Transverse colon (tissue), 4 donors: ENCODE measurements at regions not wholly inside any gene's neighbourhood (a gene's known extent, or its start where the extent isn't known, plus 50 kb on each side); places are given as distances from the start of the nearest gene placed in this dataset.

Experiments
- DNase-seq: peaks from one replicate; pipeline ENCODE4 v3.0.0-alpha.2; 2019
- H3K27ac ChIP-seq, 4 donors: fragments of 200-600 bp; sonication (generic); 2 replicates each; pipeline ENCODE4 v1.5.1; 2016 to 2018; ENCODE audit warnings: inconsistent platforms in 4 of 4
- H3K27me3 ChIP-seq: fragments of 200-600 bp; sonication (generic); 2 replicates; pipeline ENCODE4 v1.5.1; 2017; ENCODE audit warnings: inconsistent platforms
- H3K36me3 ChIP-seq, 4 donors: fragments of 200-600 bp; sonication (generic); 2 replicates each; pipeline ENCODE4 v1.5.1; 2017 to 2019; ENCODE audit warnings: inconsistent platforms in 4 of 4
- H3K4me1 ChIP-seq, 4 donors: fragments of 200-600 bp; sonication (generic); 2 replicates each; pipeline ENCODE4 v1.5.1; 2017 to 2020; ENCODE audit warnings: inconsistent platforms in 4 of 4
- H3K4me3 ChIP-seq, 4 donors: fragments of 200-600 bp; sonication (generic); 1 replicate in 1 of 4; 2 replicates in 3 of 4; pipeline versions ENCODE4 v1.5.1 to v1.6.1; 2017 to 2019; ENCODE audit warnings: inconsistent platforms in 4 of 4
- H3K9me3 ChIP-seq, 2 donors: fragments of 200-600 bp; sonication (generic); 2 replicates each; pipeline ENCODE4 v1.5.1; 2017 to 2019; ENCODE audit warnings: inconsistent platforms in 2 of 2
- EP300 ChIP-seq: sonication (generic); formaldehyde crosslinking; IDR thresholded peaks from one replicate; pipeline ENCODE4 v1.6.1; 2017; ENCODE audit warnings: antibody characterized with exemption, low read depth
- POLR2A ChIP-seq: fragments of 450-650 bp; IDR thresholded peaks from one replicate; pipeline ENCODE4 v1.6.1; 2016; ENCODE audit warnings: antibody characterized with exemption, mild to moderate bottlenecking, moderate library complexity
- POLR2AphosphoS5 ChIP-seq, 3 donors: sonication (generic); formaldehyde crosslinking; IDR thresholded peaks; one replicate each; pipeline ENCODE4 v1.6.1; 2016; ENCODE audit warnings: antibody characterized with exemption in 3 of 3
- WGBS, 2 donors: methylation state at CpG; one replicate each; pipeline ENCODE4 v1.1.5; 2018; ENCODE audit warnings: low coverage in 1 of 2; 5-methylcytosine and 5-hydroxymethylcytosine counted together
- in situ Hi-C, 4 donors: fragments of 200-750 bp; cut with MboI; loops; one replicate each; pipeline versions ENCODE4 v1.15.0 to v1.15.1; 2017; ENCODE audit warnings: low sequenced_read_pairs in 3 of 4, low pct_ligation_motif_present in 1 of 4, low pct_unique_long_range_greater_than_20kb in 1 of 4
- intact Hi-C: fragments of 100-400 bp; cut with DNase I; formaldehyde crosslinking; loops from one replicate; pipeline ENCODE4 v1.15.1; 2023; ENCODE audit warnings: low total_unique reads
- TF ChIP-seq, protein P1 (sequence below), 5 experiments: fragments of 200-600 bp in 3 of 5; fragments of 450-650 bp in 2 of 5; sonication (generic) in 3 of 5; IDR thresholded peaks; 1 replicate in 2 of 5; 2 replicates in 3 of 5; pipeline ENCODE4 v1.5.1; 2016 to 2017; ENCODE audit warnings: antibody characterized with exemption in 5 of 5, inconsistent platforms in 3 of 5, mild to moderate bottlenecking in 2 of 5, moderate library complexity in 1 of 5

DNA sequence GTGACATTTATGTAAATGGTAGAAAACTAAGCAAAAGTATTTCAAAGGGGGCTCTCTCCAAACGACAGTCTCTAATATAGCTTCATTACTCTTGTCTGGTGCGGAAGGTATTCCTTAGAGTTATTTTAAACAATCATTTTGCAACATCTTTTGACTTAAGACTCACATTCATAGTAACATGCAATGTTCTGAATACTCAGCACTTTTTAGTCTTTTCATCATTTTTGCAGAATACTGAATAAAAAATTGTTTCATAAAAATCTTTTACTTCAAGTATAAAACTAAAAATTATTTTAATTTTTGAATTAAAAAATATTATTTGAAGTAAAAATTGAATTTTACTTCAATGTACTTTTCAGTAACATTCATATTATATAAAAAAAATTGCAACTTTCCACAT is 321.1 kb downstream of the PLK2 start:
- H3K27ac ChIP-seq = no peak overlapping the region
- DNase-seq = no peak
- H3K4me3 ChIP-seq = no peak overlapping the region
- intact Hi-C loops (no loop called here), in situ Hi-C loops (no loop called here)
- no peaks in the 10 kb centered on the region for H3K9me3 ChIP-seq
- H3K36me3 ChIP-seq = no peaks in the 10 kb centered on the region
- H3K27me3 ChIP-seq = no peaks in the 10 kb centered on the region
- TF ChIP-seq EP300 = no peak
- TF ChIP-seq POLR2AphosphoS5 (IDR thresholded peaks at IDR 0.05) = no peak
- H3K4me1 ChIP-seq = peaks cover 0 to 11% (median 3%) of the 10 kb centered on the region in 4 donors
- WGBS, 2 donors = 86 to 91% methylated on average over 2 of the region's 2 CpGs

DNA sequence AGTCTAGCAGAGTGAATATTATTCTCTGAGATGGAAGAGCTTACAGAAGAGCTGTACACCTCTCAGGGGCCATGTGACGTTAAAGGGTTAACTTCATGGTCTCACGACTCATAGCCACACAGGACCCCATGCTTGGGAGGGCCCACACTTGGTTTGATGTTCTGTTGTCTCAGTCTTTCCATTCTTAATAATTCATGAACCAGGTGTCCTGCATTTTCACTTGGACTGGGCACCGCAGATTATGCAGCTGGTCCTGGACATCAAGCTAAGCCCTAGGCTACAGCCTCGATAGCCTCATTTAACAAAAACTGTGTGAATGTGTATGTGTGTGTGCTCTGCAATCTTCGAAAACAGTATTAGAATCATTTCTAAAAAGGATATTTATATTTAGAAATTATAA is 323.5 kb downstream of the PLK2 start:
- Histone ChIP-seq H3K36me3 (no peaks in the 10 kb centered on the region), H3K4me3 (no peak overlapping the region), H3K27ac (no peak overlapping the region), H3K9me3 (no peaks in the 10 kb centered on the region), H3K4me1 (peaks cover 0 to 18% (median 5%) of the 10 kb centered on the region in 4 donors), H3K27me3 (no peaks in the 10 kb centered on the region)
- TF ChIP-seq, protein P1, sequence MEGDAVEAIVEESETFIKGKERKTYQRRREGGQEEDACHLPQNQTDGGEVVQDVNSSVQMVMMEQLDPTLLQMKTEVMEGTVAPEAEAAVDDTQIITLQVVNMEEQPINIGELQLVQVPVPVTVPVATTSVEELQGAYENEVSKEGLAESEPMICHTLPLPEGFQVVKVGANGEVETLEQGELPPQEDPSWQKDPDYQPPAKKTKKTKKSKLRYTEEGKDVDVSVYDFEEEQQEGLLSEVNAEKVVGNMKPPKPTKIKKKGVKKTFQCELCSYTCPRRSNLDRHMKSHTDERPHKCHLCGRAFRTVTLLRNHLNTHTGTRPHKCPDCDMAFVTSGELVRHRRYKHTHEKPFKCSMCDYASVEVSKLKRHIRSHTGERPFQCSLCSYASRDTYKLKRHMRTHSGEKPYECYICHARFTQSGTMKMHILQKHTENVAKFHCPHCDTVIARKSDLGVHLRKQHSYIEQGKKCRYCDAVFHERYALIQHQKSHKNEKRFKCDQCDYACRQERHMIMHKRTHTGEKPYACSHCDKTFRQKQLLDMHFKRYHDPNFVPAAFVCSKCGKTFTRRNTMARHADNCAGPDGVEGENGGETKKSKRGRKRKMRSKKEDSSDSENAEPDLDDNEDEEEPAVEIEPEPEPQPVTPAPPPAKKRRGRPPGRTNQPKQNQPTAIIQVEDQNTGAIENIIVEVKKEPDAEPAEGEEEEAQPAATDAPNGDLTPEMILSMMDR (IDR thresholded peaks at IDR 0.05) = no peak
- TF ChIP-seq EP300 (no peak), POLR2AphosphoS5 (IDR thresholded peaks at IDR 0.05) (no peak), POLR2A (no peak)
- 82 to 97% methylated on average over 3 to 5 of the region's 5 CpGs for WGBS, 2 donors
- intact Hi-C loops = no loop called here
- in situ Hi-C loops = no loop called here
- DNase-seq = no peak

DNA sequence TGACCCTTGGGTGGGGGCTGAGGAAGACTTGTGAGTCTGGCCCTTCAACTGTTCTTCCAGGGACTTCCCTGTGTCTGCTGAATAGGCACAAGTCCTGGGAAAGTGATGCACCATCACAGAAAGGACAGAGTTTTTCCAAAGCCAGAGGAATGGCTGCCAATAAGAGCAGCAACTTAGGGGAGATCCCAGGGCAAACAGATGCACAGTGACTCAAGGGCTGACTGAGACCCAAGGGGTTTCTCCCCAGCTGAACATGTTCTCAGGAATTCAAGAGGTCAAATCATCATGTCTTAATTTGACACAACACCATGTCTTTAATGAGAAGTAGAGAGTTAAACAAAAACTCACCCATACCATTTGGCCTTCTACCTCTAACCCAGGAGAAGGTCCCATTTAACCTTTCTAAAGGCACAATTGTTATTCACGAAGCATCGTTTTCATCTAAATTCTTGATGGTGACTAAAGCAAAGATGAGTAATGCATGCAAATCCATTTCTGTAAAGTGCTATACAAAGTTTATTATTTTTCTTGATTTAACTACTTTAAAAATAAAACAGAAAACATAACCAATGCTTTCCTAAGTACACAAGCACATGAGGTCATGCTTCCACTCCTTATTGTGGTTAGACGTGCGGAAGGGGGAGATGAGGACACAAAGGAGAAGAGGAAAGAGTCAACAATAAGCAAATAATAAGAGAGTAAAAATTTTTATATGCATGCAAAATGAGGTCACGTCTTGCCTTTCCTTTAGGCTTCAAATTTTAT is 324.1 kb downstream of the PLK2 start:
- no peak for DNase-seq
- 77 to 78% methylated on average over 5 of the region's 5 CpGs for WGBS, 2 donors
- no peak overlapping the region for H3K27ac ChIP-seq
- no peaks in the 10 kb centered on the region for H3K9me3 ChIP-seq
- no peaks in the 10 kb centered on the region for H3K27me3 ChIP-seq
- no peaks in the 10 kb centered on the region for H3K36me3 ChIP-seq
- in situ Hi-C loops (no loop called here), intact Hi-C loops (no loop called here)
- H3K4me3 ChIP-seq = no peak overlapping the region
- TF ChIP-seq POLR2A = no peak
- no peak for TF ChIP-seq POLR2AphosphoS5 (IDR thresholded peaks at IDR 0.05)
- TF ChIP-seq, protein P1 (IDR thresholded peaks at IDR 0.05) = no peak
- no peak for TF ChIP-seq EP300
- peaks cover 0 to 18% (median 5%) of the 10 kb centered on the region in 4 donors for H3K4me1 ChIP-seq

DNA sequence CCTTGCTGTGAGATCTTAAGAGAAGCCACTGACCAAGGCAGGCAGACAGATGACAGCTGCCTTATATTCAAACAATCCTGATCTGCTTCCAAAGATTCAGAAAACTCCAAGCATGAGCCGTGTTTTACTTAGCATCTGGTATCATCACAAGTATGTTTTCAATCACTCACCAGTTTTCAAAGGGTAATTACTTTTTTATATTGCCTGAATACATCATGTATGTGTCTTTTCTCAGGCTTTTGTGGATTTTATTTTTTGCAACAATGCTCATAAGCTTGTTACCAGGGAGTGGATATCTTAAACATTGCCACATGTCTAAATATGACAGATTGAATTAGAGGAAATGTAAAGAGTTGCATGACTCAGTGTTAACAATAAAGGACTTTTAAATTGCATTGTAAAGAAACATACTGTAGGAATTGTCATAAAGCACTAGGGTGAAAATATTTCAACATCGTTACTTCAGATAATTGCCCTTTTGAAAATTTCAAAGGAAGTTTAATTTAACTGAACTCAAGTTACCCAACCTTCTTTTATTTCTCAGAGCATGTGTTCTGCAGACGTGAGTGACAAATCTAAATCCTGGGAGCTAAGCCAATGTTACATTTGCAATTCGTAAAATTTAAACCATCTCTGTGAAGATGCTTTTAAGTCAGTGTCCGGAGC is 326.1 kb downstream of the PLK2 start:
- peaks cover 0 to 18% (median 5%) of the 10 kb centered on the region in 4 donors for H3K4me1 ChIP-seq
- intact Hi-C loops = no loop called here
- H3K27me3 ChIP-seq = no peaks in the 10 kb centered on the region
- in situ Hi-C loops = no loop called here
- H3K4me3 ChIP-seq = no peak overlapping the region
- no peak for TF ChIP-seq EP300
- TF ChIP-seq POLR2A = no peak
- TF ChIP-seq, protein P1 (IDR thresholded peaks at IDR 0.05) = no peak
- TF ChIP-seq POLR2AphosphoS5 (IDR thresholded peaks at IDR 0.05) = no peak
- no peaks in the 10 kb centered on the region for H3K36me3 ChIP-seq
- DNase-seq = no peak
- H3K27ac ChIP-seq = peak overlapping the region; percentile 11 to 26 (median 20)
- WGBS, 2 donors = 27 to 30% methylated on average over 5 of the region's 5 CpGs
- no peaks in the 10 kb centered on the region for H3K9me3 ChIP-seq
